Prostate gland (tissue), 2 donors: ENCODE measurements at regions not wholly inside any gene's neighbourhood (a gene's known extent, or its start where the extent isn't known, plus 50 kb on each side); places are given as distances from the start of the nearest gene placed in this dataset.

ENCODE experiments used
- CTCF ChIP-seq, 4 experiments: fragments of 200-600 bp in 2 of 4; fragments of 450-650 bp in 2 of 4; sonication (generic) in 2 of 4; IDR thresholded peaks; 1 replicate in 3 of 4; 2 replicates in 1 of 4; pipeline ENCODE4 v1.5.1; 2016 to 2019; ENCODE audit warnings: antibody characterized with exemption in 4 of 4, mild to moderate bottlenecking in 2 of 4, moderate library complexity in 2 of 4
- POLR2AphosphoS5 ChIP-seq: sonication (generic); formaldehyde crosslinking; IDR thresholded peaks from one replicate; pipeline ENCODE4 v1.6.1; 2017; ENCODE audit warnings: antibody characterized with exemption

GRCh38 chr10:16020836-16021235 lies 160.5 kb upstream of the MINDY3 start:
- TF ChIP-seq CTCF (IDR thresholded peaks at IDR 0.05): no peak
- TF ChIP-seq POLR2AphosphoS5: no peak
